ENCODE measurements at regions not wholly inside any gene's neighbourhood (a gene's known extent, or its start where the extent isn't known, plus 50 kb on each side); places are given as distances from the start of the nearest gene placed in this dataset.

- TF ChIP-seq CTCF (conservative IDR thresholded peaks at IDR 0.05; ENCODE audit: low read depth, low read length): no peak
- no peak for DNase-seq (ENCODE audit: low read depth)
- H3K4me3 ChIP-seq (ENCODE audit: low read length): no peak overlapping the region
Observed at GRCh38 chr2:167537743-167538142, 649.5 kb downstream of the XIRP2 start.

- TF ChIP-seq CTCF (conservative IDR thresholded peaks at IDR 0.05; ENCODE audit: low read depth, low read length): no peak
- DNase-seq (ENCODE audit: low read depth): peak; percentile 35
- H3K4me3 ChIP-seq (ENCODE audit: low read length): no peak overlapping the region
Observed at GRCh38 chr2:167534443-167534842, 646.2 kb downstream of the XIRP2 start.

GRCh38 chr2:167524786-167525185, 636.5 kb downstream of the XIRP2 start:
- DNase-seq (ENCODE audit: low read depth): no peak
- no peak for TF ChIP-seq CTCF (conservative IDR thresholded peaks at IDR 0.05; ENCODE audit: low read depth, low read length)
- H3K4me3 ChIP-seq (ENCODE audit: low read length): no peak overlapping the region

- no peak for TF ChIP-seq CTCF (conservative IDR thresholded peaks at IDR 0.05; ENCODE audit: low read depth, low read length)
- DNase-seq (ENCODE audit: low read depth): no peak
- no peak overlapping the region for H3K4me3 ChIP-seq (ENCODE audit: low read length)
Observed at GRCh38 chr2:167510071-167510759, 621.9 kb downstream of the XIRP2 start.

- no peak overlapping the region for H3K4me3 ChIP-seq (ENCODE audit: low read length)
- DNase-seq (ENCODE audit: low read depth): peak; percentile 17
- TF ChIP-seq CTCF (conservative IDR thresholded peaks at IDR 0.05; ENCODE audit: low read depth, low read length): no peak
Observed at GRCh38 chr2:167509586-167509985, 621.3 kb downstream of the XIRP2 start.

GRCh38 chr2:167508709-167509108, 620.4 kb downstream of the XIRP2 start:
- H3K4me3 ChIP-seq (ENCODE audit: low read length): no peak overlapping the region
- no peak for TF ChIP-seq CTCF (conservative IDR thresholded peaks at IDR 0.05; ENCODE audit: low read depth, low read length)
- DNase-seq (ENCODE audit: low read depth): no peak

- no peak for TF ChIP-seq CTCF (conservative IDR thresholded peaks at IDR 0.05; ENCODE audit: low read depth, low read length)
- DNase-seq (ENCODE audit: low read depth): no peak
- H3K4me3 ChIP-seq (ENCODE audit: low read length): no peak overlapping the region
Observed at GRCh38 chr2:167506395-167506794, 618.1 kb downstream of the XIRP2 start.
